ENCODE measurements at regions not wholly inside any gene's neighbourhood (a gene's known extent, or its start where the extent isn't known, plus 50 kb on each side); places are given as distances from the start of the nearest gene placed in this dataset.

DNA sequence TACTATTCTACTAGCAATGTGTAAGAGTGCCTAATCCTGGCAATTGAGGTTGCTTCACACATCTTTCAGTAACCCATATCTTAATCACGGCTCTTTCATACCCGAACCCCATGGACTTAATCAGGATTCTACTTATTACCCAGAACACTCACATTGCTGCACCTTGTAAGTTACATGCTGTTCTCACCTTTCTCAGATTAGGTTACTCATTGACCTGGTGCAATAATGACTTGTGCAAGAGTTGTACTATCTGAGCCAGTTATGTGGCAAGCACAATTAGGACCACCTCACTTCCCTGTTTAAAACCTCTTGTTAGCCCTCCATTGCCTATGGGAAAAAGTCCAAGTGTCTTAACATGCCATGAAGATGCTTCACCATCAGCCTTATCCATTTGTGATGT, 306.7 kb upstream of the E2F7 start:
- Histone ChIP-seq H3K9me1 (replicated peaks; ENCODE audit: control insufficient read depth, extremely low read depth, insufficient read depth, low read length) (no peaks in the 10 kb centered on the region), H3K27me3 (ENCODE audit: control insufficient read depth in 2 of 2, insufficient read depth in 2 of 2, low read length in 2 of 2) (no peaks in the 10 kb centered on the region), H3K4me2 (ENCODE audit: insufficient read depth, low read length) (no peak overlapping the region), H3K9ac (replicated peaks; ENCODE audit: extremely low read depth, insufficient read depth, low read length) (no peak overlapping the region), H3K27ac (ENCODE audit: insufficient read depth, low read depth, low read length) (no peak overlapping the region), H3K36me3 (ENCODE audit: control insufficient read depth in 2 of 2, extremely low read depth in 1 of 2, insufficient read depth in 2 of 2, low read length in 2 of 2) (no peaks in the 10 kb centered on the region), H3K4me3 (replicated peaks in 1 of 3; ENCODE audit: insufficient read depth in 1 of 3, low read depth in 1 of 3, low read length in 3 of 3) (no peak overlapping the region), H3K4me1 (ENCODE audit: control insufficient read depth, extremely low read depth, insufficient read depth, low read length) (no peaks in the 10 kb centered on the region), H2AFZ (ENCODE audit: low read depth, low read length) (no peak overlapping the region), H3K9me3 (replicated peaks; ENCODE audit: control insufficient read depth, insufficient read depth, low read length) (no peaks in the 10 kb centered on the region), H4K20me1 (replicated peaks; ENCODE audit: control insufficient read depth, extremely low read depth, insufficient read depth, low read length) (no peaks in the 10 kb centered on the region), H3K79me2 (ENCODE audit: control insufficient read depth, insufficient read depth, low read length) (no peaks in the 10 kb centered on the region)
- ChIA-PET POLR2A (no interaction called here), CTCF (no interaction called here)
- no peak for FAIRE-seq
- DNase-seq (ENCODE audit: low read depth, low spot score): no peak
- TF ChIP-seq GATA2 (IDR thresholded peaks at IDR 0.05; ENCODE audit: insufficient read depth, insufficient read length, low read depth, low read length) (no peak), POLR2AphosphoS5 (IDR thresholded peaks at IDR 0.05; ENCODE audit: insufficient read depth, low read depth, low read length) (no peak), EZH2 (IDR thresholded peaks at IDR 0.05; ENCODE audit: borderline replicate concordance, low read depth, low read length, severe bottlenecking) (no peak), POLR2A (IDR thresholded peaks at IDR 0.05; ENCODE audit: low read depth, low read length) (no peak)
- no TSS peak for BruUV-seq (replicated peaks)
- intact Hi-C loops (cut with micrococcal nuclease) (no loop called here), dilution Hi-C loops (cut with MboI; ENCODE audit: extremely low pct_ligation_motif_present, low sequenced_read_pairs) (no loop called here)

- Histone ChIP-seq H3K9me1 (replicated peaks; ENCODE audit: control insufficient read depth, extremely low read depth, insufficient read depth, low read length) (no peaks in the 10 kb centered on the region), H4K20me1 (replicated peaks; ENCODE audit: control insufficient read depth, extremely low read depth, insufficient read depth, low read length) (no peaks in the 10 kb centered on the region), H3K4me1 (ENCODE audit: control insufficient read depth, extremely low read depth, insufficient read depth, low read length) (no peaks in the 10 kb centered on the region), H3K27ac (ENCODE audit: insufficient read depth, low read depth, low read length) (no peak overlapping the region), H3K36me3 (ENCODE audit: control insufficient read depth in 2 of 2, extremely low read depth in 1 of 2, insufficient read depth in 2 of 2, low read length in 2 of 2) (no peaks in the 10 kb centered on the region), H3K4me2 (ENCODE audit: insufficient read depth, low read length) (no peak overlapping the region), H3K9me3 (replicated peaks; ENCODE audit: control insufficient read depth, insufficient read depth, low read length) (no peaks in the 10 kb centered on the region), H3K4me3 (replicated peaks in 1 of 3; ENCODE audit: insufficient read depth in 1 of 3, low read depth in 1 of 3, low read length in 3 of 3) (no peak overlapping the region), H3K27me3 (ENCODE audit: control insufficient read depth in 2 of 2, insufficient read depth in 2 of 2, low read length in 2 of 2) (no peaks in the 10 kb centered on the region), H3K9ac (replicated peaks; ENCODE audit: extremely low read depth, insufficient read depth, low read length) (no peak overlapping the region), H3K79me2 (ENCODE audit: control insufficient read depth, insufficient read depth, low read length) (no peaks in the 10 kb centered on the region), H2AFZ (ENCODE audit: low read depth, low read length) (no peak overlapping the region)
- TF ChIP-seq EZH2 (IDR thresholded peaks at IDR 0.05; ENCODE audit: borderline replicate concordance, low read depth, low read length, severe bottlenecking) (no peak), MYC (IDR thresholded peaks at IDR 0.05; ENCODE audit: low read depth, low read length) (no peak), POLR2AphosphoS5 (IDR thresholded peaks at IDR 0.05; ENCODE audit: insufficient read depth, low read depth, low read length) (no peak), MAX (IDR thresholded peaks at IDR 0.05; ENCODE audit: insufficient read depth, insufficient read length) (no peak), JUN (IDR thresholded peaks at IDR 0.05; ENCODE audit: borderline replicate concordance, insufficient read depth, insufficient read length, low read depth) (no peak), POLR2A (IDR thresholded peaks at IDR 0.05; ENCODE audit: low read depth, low read length) (no peak), FOS (IDR thresholded peaks at IDR 0.05; ENCODE audit: borderline replicate concordance, insufficient read depth, low read length) (no peak), CTCF (IDR thresholded peaks at IDR 0.05; ENCODE audit: extremely low read depth in 1 of 2, insufficient read depth in 1 of 2, low read depth in 1 of 2, low read length in 2 of 2) (no peak), GATA2 (IDR thresholded peaks at IDR 0.05; ENCODE audit: insufficient read depth, insufficient read length, low read depth, low read length) (no peak)
- no TSS peak for BruUV-seq (replicated peaks)
- intact Hi-C loops (cut with micrococcal nuclease): no loop called here
- DNase-seq (ENCODE audit: low read depth, low spot score) (no peak), FAIRE-seq (no peak)
- POLR2A ChIA-PET: no interaction called here
- CTCF ChIA-PET: interaction anchor here (0.5 kb wide), 1 partner anchor 29 kb away, joined by 3 read pairs; no protein-coding TSS in a partner anchor
- dilution Hi-C loops (cut with MboI; ENCODE audit: extremely low pct_ligation_motif_present, low sequenced_read_pairs): no loop called here
Observed at GRCh38 chr12:77368379-77368778, 303.0 kb upstream of the E2F7 start.

Measured in endothelial cell of umbilical vein (primary cell).